ENCODE measurements at regions not wholly inside any gene's neighbourhood (a gene's known extent, or its start where the extent isn't known, plus 50 kb on each side); places are given as distances from the start of the nearest gene placed in this dataset.

DNA sequence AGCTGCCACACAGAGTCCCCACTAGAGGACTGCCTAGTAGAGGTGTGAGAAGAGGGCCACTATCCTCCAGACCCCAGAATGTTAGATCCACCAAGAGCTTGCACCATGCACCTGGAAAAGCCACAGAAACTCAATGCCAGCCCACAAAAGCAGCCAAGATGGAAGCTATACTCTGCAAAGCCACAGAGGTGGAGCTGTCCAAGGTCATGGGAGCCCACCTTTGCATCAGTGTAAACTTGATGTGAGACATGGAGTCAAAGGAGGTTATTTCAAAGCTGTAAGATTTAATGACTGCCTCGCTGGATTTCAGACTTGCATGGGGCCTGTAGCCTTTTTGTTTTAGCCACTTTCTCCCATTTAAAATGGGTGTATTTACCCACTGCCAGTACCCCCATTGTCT is 1030.1 kb upstream of the GRIA3 start:
- TF ChIP-seq, protein P1, sequence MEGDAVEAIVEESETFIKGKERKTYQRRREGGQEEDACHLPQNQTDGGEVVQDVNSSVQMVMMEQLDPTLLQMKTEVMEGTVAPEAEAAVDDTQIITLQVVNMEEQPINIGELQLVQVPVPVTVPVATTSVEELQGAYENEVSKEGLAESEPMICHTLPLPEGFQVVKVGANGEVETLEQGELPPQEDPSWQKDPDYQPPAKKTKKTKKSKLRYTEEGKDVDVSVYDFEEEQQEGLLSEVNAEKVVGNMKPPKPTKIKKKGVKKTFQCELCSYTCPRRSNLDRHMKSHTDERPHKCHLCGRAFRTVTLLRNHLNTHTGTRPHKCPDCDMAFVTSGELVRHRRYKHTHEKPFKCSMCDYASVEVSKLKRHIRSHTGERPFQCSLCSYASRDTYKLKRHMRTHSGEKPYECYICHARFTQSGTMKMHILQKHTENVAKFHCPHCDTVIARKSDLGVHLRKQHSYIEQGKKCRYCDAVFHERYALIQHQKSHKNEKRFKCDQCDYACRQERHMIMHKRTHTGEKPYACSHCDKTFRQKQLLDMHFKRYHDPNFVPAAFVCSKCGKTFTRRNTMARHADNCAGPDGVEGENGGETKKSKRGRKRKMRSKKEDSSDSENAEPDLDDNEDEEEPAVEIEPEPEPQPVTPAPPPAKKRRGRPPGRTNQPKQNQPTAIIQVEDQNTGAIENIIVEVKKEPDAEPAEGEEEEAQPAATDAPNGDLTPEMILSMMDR (IDR thresholded peaks at IDR 0.05) = no peak
- no peak for TF ChIP-seq EZH2 (IDR thresholded peaks at IDR 0.05; ENCODE audit: borderline replicate concordance, insufficient read depth, low read depth, low read length, poor library complexity, severe bottlenecking)

Measured in B cell (primary cell).